ENCODE measurements at regions not wholly inside any gene's neighbourhood (a gene's known extent, or its start where the extent isn't known, plus 50 kb on each side); places are given as distances from the start of the nearest gene placed in this dataset.

- no peak for TF ChIP-seq PRDM4 (CRISPR knock-in tag; IDR thresholded peaks at IDR 0.05; ENCODE audit: borderline replicate concordance)
- no peak for TF ChIP-seq HMGXB3 (CRISPR knock-in tag; IDR thresholded peaks at IDR 0.05; ENCODE audit: borderline replicate concordance)
- TF ChIP-seq FOXP4 (CRISPR knock-in tag; IDR thresholded peaks at IDR 0.05): no peak
- TF ChIP-seq PRPF4 (IDR thresholded peaks at IDR 0.05; ENCODE audit: low read depth, low read length, poor library complexity, severe bottlenecking): no peak
- TF ChIP-seq ZNF143 (CRISPR knock-in tag; IDR thresholded peaks at IDR 0.05): no peak
Observed at GRCh38 chr21:34279883-34280282, 83.9 kb upstream of the KCNE2 start (continued).

Data from HepG2 (cell line).